Duodenal mucosa (tissue), 2 donors: ENCODE measurements at regions not wholly inside any gene's neighbourhood (a gene's known extent, or its start where the extent isn't known, plus 50 kb on each side); places are given as distances from the start of the nearest gene placed in this dataset.

ENCODE experiments used
- H3K27ac ChIP-seq: one replicate; pipeline ENCODE4 v1.7.0; 2013; ENCODE audit warnings: low read depth, low read length
- H3K27me3 ChIP-seq, 2 donors: one replicate each; pipeline ENCODE4 v1.7.0; 2013; ENCODE audit warnings: low read length in 2 of 2, control low read depth in 1 of 2; ENCODE audit not compliant: insufficient read depth in 2 of 2, control insufficient read depth in 1 of 2
- H3K36me3 ChIP-seq, 2 donors: one replicate each; pipeline ENCODE4 v1.7.0; 2013; ENCODE audit warnings: low read length in 2 of 2, control low read depth in 1 of 2; ENCODE audit not compliant: insufficient read depth in 2 of 2, control insufficient read depth in 1 of 2
- H3K4me1 ChIP-seq, 2 donors: one replicate each; pipeline ENCODE4 v1.7.0; 2013; ENCODE audit warnings: low read length in 2 of 2, control low read depth in 1 of 2; ENCODE audit not compliant: insufficient read depth in 2 of 2, control insufficient read depth in 1 of 2
- H3K4me3 ChIP-seq, 2 donors: one replicate each; pipeline ENCODE4 v1.7.0; 2013; ENCODE audit warnings: low read length in 2 of 2, low read depth in 1 of 2
- H3K9ac ChIP-seq, 2 donors: one replicate each; pipeline ENCODE4 v1.7.0; 2013; ENCODE audit warnings: low read length in 2 of 2, low read depth in 1 of 2
- H3K9me3 ChIP-seq, 2 donors: one replicate each; pipeline ENCODE4 v1.7.0; 2013; ENCODE audit warnings: low read length in 2 of 2, control low read depth in 1 of 2; ENCODE audit not compliant: control insufficient read depth in 1 of 2

- Histone ChIP-seq H3K36me3 (no peaks in the 10 kb centered on the region), H3K4me1 (no peaks in the 10 kb centered on the region), H3K4me3 (no peak overlapping the region), H3K9me3 (no peaks in the 10 kb centered on the region), H3K9ac (no peak overlapping the region), H3K27me3 (no peaks in the 10 kb centered on the region), H3K27ac (no peak overlapping the region)
Observed at GRCh38 chr13:105597573-105597972, 937.9 kb downstream of the EFNB2 start.

GRCh38 chr13:105595471-105595870, 940.0 kb downstream of the EFNB2 start:
- Histone ChIP-seq H3K9me3 (no peaks in the 10 kb centered on the region), H3K4me3 (no peak overlapping the region), H3K27ac (no peak overlapping the region), H3K27me3 (no peaks in the 10 kb centered on the region), H3K4me1 (no peaks in the 10 kb centered on the region), H3K9ac (no peak overlapping the region), H3K36me3 (no peaks in the 10 kb centered on the region)

- Histone ChIP-seq H3K27ac (no peak overlapping the region), H3K9ac (no peak overlapping the region), H3K27me3 (no peaks in the 10 kb centered on the region), H3K4me1 (no peaks in the 10 kb centered on the region), H3K9me3 (no peaks in the 10 kb centered on the region), H3K36me3 (no peaks in the 10 kb centered on the region), H3K4me3 (no peak overlapping the region)
Observed at GRCh38 chr13:105591277-105591676, 944.2 kb downstream of the EFNB2 start.

GRCh38 chr13:105587786-105588185, 947.7 kb downstream of the EFNB2 start:
- H3K4me1 ChIP-seq, result no peaks in the 10 kb centered on the region
- H3K9ac ChIP-seq, result no peak overlapping the region
- no peak overlapping the region for H3K4me3 ChIP-seq
- H3K9me3 ChIP-seq, result no peaks in the 10 kb centered on the region
- H3K27me3 ChIP-seq, result no peaks in the 10 kb centered on the region
- no peaks in the 10 kb centered on the region for H3K36me3 ChIP-seq
- H3K27ac ChIP-seq, result no peak overlapping the region

- no peaks in the 10 kb centered on the region for H3K36me3 ChIP-seq
- H3K4me1 ChIP-seq, result no peaks in the 10 kb centered on the region
- H3K27ac ChIP-seq, result no peak overlapping the region
Observed at GRCh38 chr13:105579821-105580710, 955.4 kb downstream of the EFNB2 start.

GRCh38 chr13:105573136-105573535, 962.3 kb downstream of the EFNB2 start:
- H3K4me1 ChIP-seq, result no peaks in the 10 kb centered on the region
- H3K36me3 ChIP-seq, result no peaks in the 10 kb centered on the region
- H3K27me3 ChIP-seq, result no peaks in the 10 kb centered on the region
- H3K4me3 ChIP-seq, result no peak overlapping the region
- H3K27ac ChIP-seq, result no peak overlapping the region
- H3K9me3 ChIP-seq, result no peaks in the 10 kb centered on the region
- H3K9ac ChIP-seq, result no peak overlapping the region

More at GRCh38 chr13:105579821-105580710, 955.4 kb downstream of the EFNB2 start:
- no peak overlapping the region for H3K4me3 ChIP-seq
- H3K27me3 ChIP-seq, result no peaks in the 10 kb centered on the region
- no peaks in the 10 kb centered on the region for H3K9me3 ChIP-seq
- H3K9ac ChIP-seq, result no peak overlapping the region

GRCh38 chr13:105572401-105572800, 963.1 kb downstream of the EFNB2 start:
- H3K9ac ChIP-seq, result no peak overlapping the region

GRCh38 chr13:105569816-105570215, 965.6 kb downstream of the EFNB2 start:
- H3K4me3 ChIP-seq, result no peak overlapping the region
- no peaks in the 10 kb centered on the region for H3K9me3 ChIP-seq
- H3K4me1 ChIP-seq, result no peaks in the 10 kb centered on the region
- no peaks in the 10 kb centered on the region for H3K36me3 ChIP-seq
- H3K9ac ChIP-seq, result no peak overlapping the region
- H3K27ac ChIP-seq, result no peak overlapping the region
- no peaks in the 10 kb centered on the region for H3K27me3 ChIP-seq

More at GRCh38 chr13:105572401-105572800, 963.1 kb downstream of the EFNB2 start:
- Histone ChIP-seq H3K4me1 (no peaks in the 10 kb centered on the region), H3K4me3 (no peak overlapping the region), H3K27ac (no peak overlapping the region), H3K27me3 (no peaks in the 10 kb centered on the region), H3K9me3 (no peaks in the 10 kb centered on the region), H3K36me3 (no peaks in the 10 kb centered on the region)

- Histone ChIP-seq H3K4me1 (no peaks in the 10 kb centered on the region), H3K9ac (no peak overlapping the region), H3K4me3 (no peak overlapping the region), H3K36me3 (no peaks in the 10 kb centered on the region), H3K27me3 (no peaks in the 10 kb centered on the region), H3K9me3 (no peaks in the 10 kb centered on the region), H3K27ac (no peak overlapping the region)
Observed at GRCh38 chr13:105567951-105568525, 967.4 kb downstream of the EFNB2 start.

GRCh38 chr13:105565136-105565727, 970.2 kb downstream of the EFNB2 start:
- no peaks in the 10 kb centered on the region for H3K36me3 ChIP-seq
- H3K9me3 ChIP-seq, result no peaks in the 10 kb centered on the region
- H3K27me3 ChIP-seq, result no peaks in the 10 kb centered on the region
- H3K9ac ChIP-seq, result no peak overlapping the region
- no peak overlapping the region for H3K27ac ChIP-seq
- no peak overlapping the region for H3K4me3 ChIP-seq
- H3K4me1 ChIP-seq, result no peaks in the 10 kb centered on the region
